ENCODE measurements at regions not wholly inside any gene's neighbourhood (a gene's known extent, or its start where the extent isn't known, plus 50 kb on each side); places are given as distances from the start of the nearest gene placed in this dataset.
A peak's percentile ranks its signal among the peaks of the same experiment; 100 is the strongest.
"Not testable (repeated sequence)": the region's sequence is repeated elsewhere in the genome, so short reads cannot be mapped to it uniquely, and the experiment has no call there.

- Mint-ChIP-seq H3K9me3 (no peaks in the 10 kb centered on the region), H3K4me1 (peaks cover 11% of the 10 kb centered on the region), H3K27me3 (no peaks in the 10 kb centered on the region)
Measured at GRCh38 chr2:195450552-195451113, 206.4 kb upstream of the SLC39A10 start.

GRCh38 chr2:195447323-195447975, 209.6 kb upstream of the SLC39A10 start:
- H3K4me1 Mint-ChIP-seq = no peaks in the 10 kb centered on the region
- H3K27ac Mint-ChIP-seq = no peak overlapping the region
- no peak overlapping the region for H3K4me3 Mint-ChIP-seq

More at GRCh38 chr2:195450552-195451113, 206.4 kb upstream of the SLC39A10 start:
- DNase-seq = no peak
- H3K36me3 Mint-ChIP-seq = no peaks in the 10 kb centered on the region
- H3K4me3 Mint-ChIP-seq = no peak overlapping the region
- no peak overlapping the region for H3K27ac Mint-ChIP-seq

GRCh38 chr2:195445639-195446038, 211.4 kb upstream of the SLC39A10 start:
- H3K36me3 Mint-ChIP-seq = peaks cover 17% of the 10 kb centered on the region
- DNase-seq = no peak
- H3K9me3 Mint-ChIP-seq = peaks cover 21% of the 10 kb centered on the region
- H3K27me3 Mint-ChIP-seq = no peaks in the 10 kb centered on the region
- no peak overlapping the region for H3K4me3 Mint-ChIP-seq
- no peaks in the 10 kb centered on the region for H3K4me1 Mint-ChIP-seq
- H3K27ac Mint-ChIP-seq = no peak overlapping the region

More at GRCh38 chr2:195447323-195447975, 209.6 kb upstream of the SLC39A10 start:
- no peaks in the 10 kb centered on the region for H3K27me3 Mint-ChIP-seq
- peaks cover 5% of the 10 kb centered on the region for H3K9me3 Mint-ChIP-seq
- DNase-seq = no peak
- peaks cover 4% of the 10 kb centered on the region for H3K36me3 Mint-ChIP-seq

- Mint-ChIP-seq H3K4me3 (no peak overlapping the region), H3K36me3 (peaks cover 17% of the 10 kb centered on the region), H3K9me3 (peaks cover 24% of the 10 kb centered on the region), H3K4me1 (no peaks in the 10 kb centered on the region), H3K27me3 (no peaks in the 10 kb centered on the region), H3K27ac (no peak overlapping the region)
- no peak for DNase-seq
Measured at GRCh38 chr2:195443926-195444325, 213.1 kb upstream of the SLC39A10 start.

GRCh38 chr2:195442458-195443175, 214.4 kb upstream of the SLC39A10 start:
- DNase-seq = no peak
- H3K4me3 Mint-ChIP-seq = no peak overlapping the region
- peaks cover 17% of the 10 kb centered on the region for H3K36me3 Mint-ChIP-seq
- H3K27me3 Mint-ChIP-seq = no peaks in the 10 kb centered on the region
- no peaks in the 10 kb centered on the region for H3K4me1 Mint-ChIP-seq
- peak overlapping the region; percentile 9 for H3K27ac Mint-ChIP-seq
- H3K9me3 Mint-ChIP-seq = peaks cover 24% of the 10 kb centered on the region

GRCh38 chr2:195438692-195439091, 218.3 kb upstream of the SLC39A10 start:
- H3K9me3 Mint-ChIP-seq = peaks cover 28% of the 10 kb centered on the region
- no peak for DNase-seq
- peaks cover 17% of the 10 kb centered on the region for H3K36me3 Mint-ChIP-seq
- H3K27me3 Mint-ChIP-seq = no peaks in the 10 kb centered on the region
- no peak overlapping the region for H3K4me3 Mint-ChIP-seq
- H3K4me1 Mint-ChIP-seq = no peaks in the 10 kb centered on the region
- no peak overlapping the region for H3K27ac Mint-ChIP-seq

GRCh38 chr2:195437521-195437920, 219.5 kb upstream of the SLC39A10 start:
- H3K27me3 Mint-ChIP-seq = no peaks in the 10 kb centered on the region
- no peak for DNase-seq
- no peaks in the 10 kb centered on the region for H3K4me1 Mint-ChIP-seq
- H3K36me3 Mint-ChIP-seq = peaks cover 13% of the 10 kb centered on the region
- H3K9me3 Mint-ChIP-seq = peaks cover 26% of the 10 kb centered on the region
- H3K4me3 Mint-ChIP-seq = no peak overlapping the region
- H3K27ac Mint-ChIP-seq = no peak overlapping the region

GRCh38 chr2:195434346-195434745, 222.7 kb upstream of the SLC39A10 start:
- no peaks in the 10 kb centered on the region for H3K36me3 Mint-ChIP-seq
- DNase-seq = no peak
- H3K27ac Mint-ChIP-seq = no peak overlapping the region
- no peak overlapping the region for H3K4me3 Mint-ChIP-seq
- no peaks in the 10 kb centered on the region for H3K27me3 Mint-ChIP-seq
- H3K9me3 Mint-ChIP-seq = peaks cover 6% of the 10 kb centered on the region
- H3K4me1 Mint-ChIP-seq = no peaks in the 10 kb centered on the region

GRCh38 chr2:195433729-195434128, 223.3 kb upstream of the SLC39A10 start:
- not testable (repeated sequence) for H3K27me3 Mint-ChIP-seq, H3K4me3 Mint-ChIP-seq, H3K27ac Mint-ChIP-seq, DNase-seq, H3K9me3 Mint-ChIP-seq, H3K4me1 Mint-ChIP-seq, H3K36me3 Mint-ChIP-seq

- Mint-ChIP-seq H3K4me1 (no peaks in the 10 kb centered on the region), H3K9me3 (peaks cover 2% of the 10 kb centered on the region), H3K36me3 (no peaks in the 10 kb centered on the region)
Measured at GRCh38 chr2:195428673-195429072, 228.4 kb upstream of the SLC39A10 start.

GRCh38 chr2:195425328-195425727, 231.7 kb upstream of the SLC39A10 start:
- Mint-ChIP-seq H3K27me3 (no peaks in the 10 kb centered on the region), H3K36me3 (no peaks in the 10 kb centered on the region), H3K4me3 (no peak overlapping the region), H3K27ac (no peak overlapping the region), H3K9me3 (no peaks in the 10 kb centered on the region), H3K4me1 (no peaks in the 10 kb centered on the region)
- no peak for DNase-seq

More at GRCh38 chr2:195428673-195429072, 228.4 kb upstream of the SLC39A10 start:
- DNase-seq = no peak
- Mint-ChIP-seq H3K27me3 (no peaks in the 10 kb centered on the region), H3K4me3 (no peak overlapping the region), H3K27ac (no peak overlapping the region)

GRCh38 chr2:195419033-195419432, 238.0 kb upstream of the SLC39A10 start:
- no peak for DNase-seq
- H3K27ac Mint-ChIP-seq = no peak overlapping the region
- no peaks in the 10 kb centered on the region for H3K36me3 Mint-ChIP-seq
- H3K4me1 Mint-ChIP-seq = no peaks in the 10 kb centered on the region
- no peaks in the 10 kb centered on the region for H3K9me3 Mint-ChIP-seq
- H3K4me3 Mint-ChIP-seq = no peak overlapping the region
- no peaks in the 10 kb centered on the region for H3K27me3 Mint-ChIP-seq

GRCh38 chr2:195414537-195415100, 242.4 kb upstream of the SLC39A10 start:
- H3K27ac Mint-ChIP-seq = no peak overlapping the region
- no peaks in the 10 kb centered on the region for H3K27me3 Mint-ChIP-seq
- H3K36me3 Mint-ChIP-seq = no peaks in the 10 kb centered on the region
- no peaks in the 10 kb centered on the region for H3K9me3 Mint-ChIP-seq
- H3K4me1 Mint-ChIP-seq = peaks cover 11% of the 10 kb centered on the region
- H3K4me3 Mint-ChIP-seq = no peak overlapping the region
- no peak for DNase-seq

GRCh38 chr2:195413944-195414343, 243.1 kb upstream of the SLC39A10 start:
- Mint-ChIP-seq H3K36me3 (no peaks in the 10 kb centered on the region), H3K27ac (no peak overlapping the region), H3K27me3 (no peaks in the 10 kb centered on the region), H3K4me3 (no peak overlapping the region), H3K4me1 (peaks cover 11% of the 10 kb centered on the region), H3K9me3 (no peaks in the 10 kb centered on the region)
- DNase-seq = no peak

- no peaks in the 10 kb centered on the region for H3K27me3 Mint-ChIP-seq
- no peak overlapping the region for H3K4me3 Mint-ChIP-seq
- peaks cover 11% of the 10 kb centered on the region for H3K4me1 Mint-ChIP-seq
- no peaks in the 10 kb centered on the region for H3K36me3 Mint-ChIP-seq
- no peak for DNase-seq
- H3K27ac Mint-ChIP-seq = no peak overlapping the region
- H3K9me3 Mint-ChIP-seq = no peaks in the 10 kb centered on the region
Measured at GRCh38 chr2:195413422-195413821, 243.6 kb upstream of the SLC39A10 start.
